HEK293 (cell line): ENCODE measurements at regions not wholly inside any gene's neighbourhood (a gene's known extent, or its start where the extent isn't known, plus 50 kb on each side); places are given as distances from the start of the nearest gene placed in this dataset.

ENCODE experiments used
- CTCF ChIA-PET: fragments of 350-600 bp; formaldehyde crosslinking; extraction: SDS; loops from one replicate; lab custom pipeline; 2021; ENCODE audit warnings: antibody characterized with exemption; lab: Yijun Ruan, JAX
- POLR2A ChIA-PET: fragments of 300-600 bp; formaldehyde crosslinking; extraction: SDS; loops from one replicate; lab custom pipeline; 2020; ENCODE audit warnings: antibody characterized with exemption, inconsistent platforms; lab: Yijun Ruan, JAX
- H3K27ac ChIP-seq: fragments of 200-500 bp; sonication (Bioruptor generic); 2 replicates; pipeline ENCODE4 v1.5.1; 2014; ENCODE audit warnings: low read depth, low read length, control low read depth, inconsistent platforms; ENCODE audit errors: extremely low read depth
- H3K36me3 ChIP-seq, 2 experiments: fragments of 200-500 bp in 1 of 2; sonication (Bioruptor generic) in 1 of 2; 1 replicate in 1 of 2; 2 replicates in 1 of 2; pipeline ENCODE4 v1.5.1; 2014 to 2017; ENCODE audit warnings: inconsistent platforms in 2 of 2, low read length in 2 of 2; ENCODE audit not compliant: control insufficient read depth in 2 of 2, insufficient read depth in 1 of 2
- H3K4me1 ChIP-seq: fragments of 200-500 bp; sonication (Bioruptor generic); 2 replicates; pipeline ENCODE4 v1.5.1; 2014; ENCODE audit warnings: mild to moderate bottlenecking, low read length, inconsistent platforms; ENCODE audit not compliant: control insufficient read depth, insufficient read depth
- H3K4me3 ChIP-seq: 2 replicates; pipeline ENCODE4 v1.5.1; 2011; ENCODE audit warnings: low read depth, mild to moderate bottlenecking, control low read depth, low read length, moderate library complexity
- H3K9me3 ChIP-seq: fragments of 200-500 bp; sonication (Bioruptor generic); 2 replicates; pipeline ENCODE4 v1.5.1; 2014; ENCODE audit warnings: low read depth, low read length, inconsistent platforms; ENCODE audit not compliant: control insufficient read depth, insufficient read depth
- BCL6B ChIP-seq: fragments of 450-650 bp; formaldehyde crosslinking; IDR thresholded peaks from 2 replicates; pipeline ENCODE4 v1.5.1; 2017; ENCODE audit warnings: missing biosample characterization, missing genetic modification characterization
- GLIS1 ChIP-seq: fragments of 450-650 bp; formaldehyde crosslinking; IDR thresholded peaks from 2 replicates; pipeline ENCODE4 v1.5.1; 2016; ENCODE audit warnings: missing biosample characterization, missing genetic modification characterization
- SCRT2 ChIP-seq: fragments of 450-650 bp; formaldehyde crosslinking; IDR thresholded peaks from 2 replicates; pipeline ENCODE4 v1.5.1; 2016; ENCODE audit warnings: missing biosample characterization, missing genetic modification characterization
- SETDB1 ChIP-seq: IDR thresholded peaks from one replicate; pipeline ENCODE4 v1.6.1; 2017; ENCODE audit warnings: mild to moderate bottlenecking, low read length, moderate library complexity, mixed read lengths; ENCODE audit not compliant: insufficient read length
- ZBTB44 ChIP-seq: fragments of 450-650 bp; IDR thresholded peaks from 2 replicates; pipeline ENCODE4 v1.5.1; 2018; ENCODE audit warnings: missing biosample characterization, mild to moderate bottlenecking, missing genetic modification characterization
- ZBTB7A ChIP-seq: fragments of 450-650 bp; formaldehyde crosslinking; IDR thresholded peaks from 2 replicates; pipeline ENCODE4 v1.5.1; 2016; ENCODE audit warnings: low read depth, missing biosample characterization, missing genetic modification characterization
- ZBTB8A ChIP-seq: fragments of 450-650 bp; formaldehyde crosslinking; IDR thresholded peaks from 2 replicates; pipeline ENCODE4 v1.5.1; 2016; ENCODE audit warnings: missing biosample characterization, missing genetic modification characterization
- ZFHX2 ChIP-seq: fragments of 450-650 bp; formaldehyde crosslinking; conservative IDR thresholded peaks from 2 replicates; pipeline ENCODE4 v1.5.1; 2016; ENCODE audit warnings: missing biosample characterization, missing genetic modification characterization
- ZFP41 ChIP-seq: fragments of 450-650 bp; formaldehyde crosslinking; IDR thresholded peaks from 2 replicates; pipeline ENCODE4 v1.5.1; 2016; ENCODE audit warnings: missing biosample characterization, missing genetic modification characterization, borderline replicate concordance
- ZNF121 ChIP-seq: fragments of 450-650 bp; formaldehyde crosslinking; IDR thresholded peaks from 2 replicates; pipeline ENCODE4 v1.5.1; 2016; ENCODE audit warnings: missing biosample characterization, missing genetic modification characterization
- ZNF138 ChIP-seq: fragments of 450-650 bp; formaldehyde crosslinking; IDR thresholded peaks from 2 replicates; pipeline ENCODE4 v1.5.1; 2016; ENCODE audit warnings: missing biosample characterization, missing genetic modification characterization, borderline replicate concordance
- ZNF155 ChIP-seq: fragments of 450-650 bp; formaldehyde crosslinking; IDR thresholded peaks from 2 replicates; pipeline ENCODE4 v1.5.1; 2016; ENCODE audit warnings: missing biosample characterization, missing genetic modification characterization
- ZNF174 ChIP-seq: fragments of 450-650 bp; formaldehyde crosslinking; IDR thresholded peaks from 2 replicates; pipeline ENCODE4 v1.5.0; 2017; ENCODE audit warnings: missing biosample characterization, mild to moderate bottlenecking, missing genetic modification characterization
- ZNF341 ChIP-seq: fragments of 450-650 bp; formaldehyde crosslinking; IDR thresholded peaks from 2 replicates; pipeline ENCODE4; 2016; ENCODE audit warnings: low read depth, missing biosample characterization, missing genetic modification characterization
- ZNF366 ChIP-seq: fragments of 450-650 bp; formaldehyde crosslinking; conservative IDR thresholded peaks from 2 replicates; pipeline ENCODE4 v1.5.1; 2016; ENCODE audit warnings: missing biosample characterization, missing genetic modification characterization
- ZNF426 ChIP-seq: fragments of 450-650 bp; formaldehyde crosslinking; IDR thresholded peaks from 2 replicates; pipeline ENCODE4 v1.5.1; 2017; ENCODE audit warnings: missing biosample characterization, missing genetic modification characterization, mild to moderate bottlenecking, inconsistent platforms, moderate library complexity
- ZNF48 ChIP-seq: fragments of 450-650 bp; formaldehyde crosslinking; IDR thresholded peaks from 2 replicates; pipeline ENCODE4 v1.5.1; 2016; ENCODE audit warnings: missing biosample characterization, missing genetic modification characterization
- ZNF548 ChIP-seq: fragments of 450-650 bp; formaldehyde crosslinking; IDR thresholded peaks from 2 replicates; pipeline ENCODE4 v1.5.1; 2016; ENCODE audit warnings: missing biosample characterization, missing genetic modification characterization
- ZNF558 ChIP-seq: fragments of 450-650 bp; formaldehyde crosslinking; IDR thresholded peaks from 2 replicates; pipeline ENCODE4 v1.5.1; 2016; ENCODE audit warnings: missing biosample characterization, missing genetic modification characterization
- ZNF596 ChIP-seq: fragments of 450-650 bp; IDR thresholded peaks from 2 replicates; pipeline ENCODE4 v1.5.0; 2018; ENCODE audit warnings: missing biosample characterization, mild to moderate bottlenecking, missing genetic modification characterization, moderate library complexity
- ZNF610 ChIP-seq: fragments of 450-650 bp; formaldehyde crosslinking; IDR thresholded peaks from 2 replicates; pipeline ENCODE4 v1.5.1; 2016; ENCODE audit warnings: missing biosample characterization, missing genetic modification characterization, borderline replicate concordance
- ZNF704 ChIP-seq: fragments of 450-650 bp; formaldehyde crosslinking; IDR thresholded peaks from 2 replicates; pipeline ENCODE4 v1.5.1; 2016; ENCODE audit warnings: missing biosample characterization, missing genetic modification characterization
- ZNF776 ChIP-seq: fragments of 450-650 bp; formaldehyde crosslinking; IDR thresholded peaks from 2 replicates; pipeline ENCODE4 v1.5.0; 2017; ENCODE audit warnings: missing biosample characterization, missing genetic modification characterization, borderline replicate concordance
- ZNF792 ChIP-seq: fragments of 450-650 bp; formaldehyde crosslinking; IDR thresholded peaks from 2 replicates; pipeline ENCODE4 v1.5.1; 2016; ENCODE audit warnings: missing biosample characterization, missing genetic modification characterization
- TF ChIP-seq, protein P1 (sequence below): fragments of 450-650 bp; formaldehyde crosslinking; IDR thresholded peaks from 2 replicates; pipeline ENCODE4 v1.5.1; 2016; ENCODE audit warnings: missing biosample characterization, missing genetic modification characterization, borderline replicate concordance
- TF ChIP-seq, protein P2 (sequence below): fragments of 450-650 bp; formaldehyde crosslinking; IDR thresholded peaks from 2 replicates; pipeline ENCODE4 v1.5.1; 2016; ENCODE audit warnings: missing biosample characterization, missing genetic modification characterization

- no peak for TF ChIP-seq BCL6B (tag by site-specific recombination)
These were observed 244.1 kb downstream of the MREG start (continued) for GRCh38 chr2:215769246-215769645.

DNA sequence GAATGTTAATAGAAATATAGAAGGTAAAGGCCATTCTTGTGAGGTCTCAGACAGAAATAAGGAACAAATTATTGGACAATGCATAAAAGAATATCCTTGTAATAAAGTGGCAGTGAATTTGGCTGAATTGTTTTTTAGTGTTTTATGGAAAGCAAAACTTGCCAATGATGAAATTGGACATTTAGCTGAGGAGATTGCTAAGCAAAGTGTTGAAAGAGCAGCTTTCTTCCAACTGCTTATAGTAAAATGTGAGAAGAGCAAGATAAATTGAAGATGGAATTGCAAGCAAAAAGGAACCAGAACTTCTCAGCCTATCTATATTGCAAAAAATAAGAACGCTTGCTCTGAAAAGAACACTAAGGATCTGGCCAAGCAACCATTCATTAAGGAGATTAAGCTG lies 245.7 kb downstream of the MREG start:
- ChIA-PET POLR2A (no interaction called here), CTCF (interaction anchor here (0.7 kb wide), 1 partner anchor 1509 kb away, joined by 3 read pairs; no protein-coding TSS in a partner anchor)
- H3K4me3 ChIP-seq, result no peak overlapping the region
- no peaks in the 10 kb centered on the region for H3K9me3 ChIP-seq
- H3K4me1 ChIP-seq, result peaks cover 13% of the 10 kb centered on the region; the same call in 1 of the 2 replicates
- H3K36me3 ChIP-seq, result no peaks in the 10 kb centered on the region
- TF ChIP-seq ZBTB7A (tag by site-specific recombination), result no peak
- no peak for TF ChIP-seq ZNF558 (tag by site-specific recombination)
- TF ChIP-seq, protein P1, sequence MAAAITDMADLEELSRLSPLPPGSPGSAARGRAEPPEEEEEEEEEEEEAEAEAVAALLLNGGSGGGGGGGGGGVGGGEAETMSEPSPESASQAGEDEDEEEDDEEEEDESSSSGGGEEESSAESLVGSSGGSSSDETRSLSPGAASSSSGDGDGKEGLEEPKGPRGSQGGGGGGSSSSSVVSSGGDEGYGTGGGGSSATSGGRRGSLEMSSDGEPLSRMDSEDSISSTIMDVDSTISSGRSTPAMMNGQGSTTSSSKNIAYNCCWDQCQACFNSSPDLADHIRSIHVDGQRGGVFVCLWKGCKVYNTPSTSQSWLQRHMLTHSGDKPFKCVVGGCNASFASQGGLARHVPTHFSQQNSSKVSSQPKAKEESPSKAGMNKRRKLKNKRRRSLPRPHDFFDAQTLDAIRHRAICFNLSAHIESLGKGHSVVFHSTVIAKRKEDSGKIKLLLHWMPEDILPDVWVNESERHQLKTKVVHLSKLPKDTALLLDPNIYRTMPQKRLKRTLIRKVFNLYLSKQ, result no peak
- no peak for TF ChIP-seq ZBTB8A (tag by site-specific recombination)
- TF ChIP-seq SCRT2, result no peak
- TF ChIP-seq ZNF366 (tag by site-specific recombination), result no peak
- no peak for TF ChIP-seq ZNF48 (tag by site-specific recombination)
- TF ChIP-seq ZNF596 (tag by site-specific recombination), result no peak
- no peak for TF ChIP-seq ZFP41
- TF ChIP-seq, protein P2, sequence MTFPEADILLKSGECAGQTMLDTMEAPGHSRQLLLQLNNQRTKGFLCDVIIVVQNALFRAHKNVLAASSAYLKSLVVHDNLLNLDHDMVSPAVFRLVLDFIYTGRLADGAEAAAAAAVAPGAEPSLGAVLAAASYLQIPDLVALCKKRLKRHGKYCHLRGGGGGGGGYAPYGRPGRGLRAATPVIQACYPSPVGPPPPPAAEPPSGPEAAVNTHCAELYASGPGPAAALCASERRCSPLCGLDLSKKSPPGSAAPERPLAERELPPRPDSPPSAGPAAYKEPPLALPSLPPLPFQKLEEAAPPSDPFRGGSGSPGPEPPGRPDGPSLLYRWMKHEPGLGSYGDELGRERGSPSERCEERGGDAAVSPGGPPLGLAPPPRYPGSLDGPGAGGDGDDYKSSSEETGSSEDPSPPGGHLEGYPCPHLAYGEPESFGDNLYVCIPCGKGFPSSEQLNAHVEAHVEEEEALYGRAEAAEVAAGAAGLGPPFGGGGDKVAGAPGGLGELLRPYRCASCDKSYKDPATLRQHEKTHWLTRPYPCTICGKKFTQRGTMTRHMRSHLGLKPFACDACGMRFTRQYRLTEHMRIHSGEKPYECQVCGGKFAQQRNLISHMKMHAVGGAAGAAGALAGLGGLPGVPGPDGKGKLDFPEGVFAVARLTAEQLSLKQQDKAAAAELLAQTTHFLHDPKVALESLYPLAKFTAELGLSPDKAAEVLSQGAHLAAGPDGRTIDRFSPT (tag by site-specific recombination), result no peak
- no peak for TF ChIP-seq ZNF341
- TF ChIP-seq ZNF792 (tag by site-specific recombination), result no peak
- no peak for TF ChIP-seq GLIS1 (tag by site-specific recombination)
- TF ChIP-seq SETDB1, result no peak
- TF ChIP-seq ZBTB44, result no peak
- TF ChIP-seq ZNF121 (tag by site-specific recombination), result no peak
- TF ChIP-seq, all 188 proteins: peak for 0
- no peak overlapping the region for H3K27ac ChIP-seq

GRCh38 chr2:215765729-215766360 lies 247.5 kb downstream of the MREG start:
- H3K4me3 ChIP-seq, result no peak overlapping the region
- no peak overlapping the region for H3K27ac ChIP-seq
- H3K9me3 ChIP-seq, result no peaks in the 10 kb centered on the region
- H3K36me3 ChIP-seq, result no peaks in the 10 kb centered on the region
- ChIA-PET CTCF (interaction anchor here (1.1 kb wide), 1 partner anchor 11 kb away, joined by 3 read pairs; no protein-coding TSS in a partner anchor), POLR2A (no interaction called here)
- H3K4me1 ChIP-seq, result no peaks in the 10 kb centered on the region
- no peak for TF ChIP-seq ZNF704
- TF ChIP-seq ZNF174 (tag by site-specific recombination), result no peak
- no peak for TF ChIP-seq ZNF548 (tag by site-specific recombination)
- no peak for TF ChIP-seq ZFHX2
- TF ChIP-seq ZBTB8A (tag by site-specific recombination), result no peak
- no peak for TF ChIP-seq ZNF138 (tag by site-specific recombination)
- TF ChIP-seq ZNF776 (tag by site-specific recombination), result no peak
- no peak for TF ChIP-seq ZNF610
- no peak for TF ChIP-seq ZNF48 (tag by site-specific recombination)
- no peak for TF ChIP-seq ZNF792 (tag by site-specific recombination)
- no peak for TF ChIP-seq ZNF426 (tag by site-specific recombination)
- TF ChIP-seq ZNF155 (tag by site-specific recombination), result no peak
